Tibial nerve (tissue), 4 donors: ENCODE measurements at regions not wholly inside any gene's neighbourhood (a gene's known extent, or its start where the extent isn't known, plus 50 kb on each side); places are given as distances from the start of the nearest gene placed in this dataset.

Experiments
- DNase-seq, 2 donors: peaks; one replicate each; pipeline ENCODE4 v3.0.0-alpha.2; 2019; ENCODE audit warnings: low spot score in 2 of 2
- H3K27ac ChIP-seq, 4 donors: fragments of 200-600 bp; sonication (generic) in 3 of 4; one replicate each; pipeline ENCODE4 v1.5.1; 2017 to 2019; ENCODE audit warnings: mild to moderate bottlenecking in 1 of 4
- H3K27me3 ChIP-seq, 2 donors: fragments of 200-600 bp; sonication (generic) in 1 of 2; one replicate each; pipeline versions ENCODE4 v1.5.1 to v1.6.0; 2017 to 2019
- H3K36me3 ChIP-seq, 3 donors: fragments of 200-600 bp; sonication (generic); one replicate each; pipeline ENCODE4 v1.5.1; 2018 to 2019
- H3K4me1 ChIP-seq, 4 donors: fragments of 200-600 bp; sonication (generic) in 3 of 4; one replicate each; pipeline ENCODE4 v1.5.1; 2017 to 2019
- H3K4me3 ChIP-seq, 4 donors: fragments of 200-600 bp; sonication (generic) in 3 of 4; one replicate each; pipeline ENCODE4 v1.5.1; 2017 to 2019; ENCODE audit warnings: mild to moderate bottlenecking in 1 of 4, moderate library complexity in 1 of 4
- H3K9me3 ChIP-seq, 4 donors: fragments of 200-600 bp; sonication (generic) in 3 of 4; one replicate each; pipeline ENCODE4 v1.5.1; 2017 to 2019
- EP300 ChIP-seq, 2 donors: sonication (generic); formaldehyde crosslinking; IDR thresholded peaks; one replicate each; pipeline ENCODE4 v1.6.1; 2017; ENCODE audit warnings: antibody characterized with exemption in 2 of 2, mild to moderate bottlenecking in 1 of 2
- POLR2A ChIP-seq, 2 donors: fragments of 450-650 bp; IDR thresholded peaks; one replicate each; pipeline ENCODE4 v1.6.1; 2017; ENCODE audit warnings: antibody characterized with exemption in 2 of 2, mild to moderate bottlenecking in 2 of 2, moderate library complexity in 2 of 2
- whole genome bisulfite sequencing, 2 donors: methylation state at CpG; one replicate each; pipeline ENCODE4 v1.1.5; 2018; 5-methylcytosine and 5-hydroxymethylcytosine counted together
- TF ChIP-seq, protein P1 (sequence below), 5 experiments: fragments of 200-600 bp in 3 of 5; fragments of 450-650 bp in 2 of 5; sonication (generic) in 3 of 5; IDR thresholded peaks; one replicate each; pipeline ENCODE4 v1.5.1; 2016 to 2019; ENCODE audit warnings: antibody characterized with exemption in 5 of 5, mild to moderate bottlenecking in 3 of 5, moderate library complexity in 2 of 5

DNA sequence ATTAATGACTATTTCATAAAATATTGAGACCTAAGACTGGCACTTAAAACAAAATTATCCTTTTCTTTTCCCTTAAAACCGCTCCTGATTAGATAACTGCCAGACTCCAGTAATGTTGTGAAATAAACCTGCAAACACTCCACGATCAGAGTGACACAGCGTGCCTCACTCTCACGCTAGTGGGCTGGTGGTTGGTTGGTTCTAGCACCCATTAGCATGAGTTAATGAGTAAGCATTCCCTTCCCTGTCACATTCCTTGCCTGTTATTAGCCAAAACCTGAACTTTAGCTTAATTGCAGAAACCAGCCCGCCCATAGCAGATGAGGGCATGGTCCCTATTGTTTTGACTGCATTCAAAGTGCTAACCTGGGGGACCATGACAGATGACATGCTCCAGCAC, 193.4 kb downstream of the CD83 start:
- H3K27me3 ChIP-seq: no peaks in the 10 kb centered on the region
- no peaks in the 10 kb centered on the region for H3K36me3 ChIP-seq
- no peak overlapping the region for H3K27ac ChIP-seq
- H3K4me1 ChIP-seq: no peaks in the 10 kb centered on the region
- DNase-seq: no peak
- WGBS, 2 donors: 84 to 89% methylated on average over 5 of the region's 5 CpGs
- no peak overlapping the region for H3K4me3 ChIP-seq
- no peaks in the 10 kb centered on the region for H3K9me3 ChIP-seq
- TF ChIP-seq, protein P1, sequence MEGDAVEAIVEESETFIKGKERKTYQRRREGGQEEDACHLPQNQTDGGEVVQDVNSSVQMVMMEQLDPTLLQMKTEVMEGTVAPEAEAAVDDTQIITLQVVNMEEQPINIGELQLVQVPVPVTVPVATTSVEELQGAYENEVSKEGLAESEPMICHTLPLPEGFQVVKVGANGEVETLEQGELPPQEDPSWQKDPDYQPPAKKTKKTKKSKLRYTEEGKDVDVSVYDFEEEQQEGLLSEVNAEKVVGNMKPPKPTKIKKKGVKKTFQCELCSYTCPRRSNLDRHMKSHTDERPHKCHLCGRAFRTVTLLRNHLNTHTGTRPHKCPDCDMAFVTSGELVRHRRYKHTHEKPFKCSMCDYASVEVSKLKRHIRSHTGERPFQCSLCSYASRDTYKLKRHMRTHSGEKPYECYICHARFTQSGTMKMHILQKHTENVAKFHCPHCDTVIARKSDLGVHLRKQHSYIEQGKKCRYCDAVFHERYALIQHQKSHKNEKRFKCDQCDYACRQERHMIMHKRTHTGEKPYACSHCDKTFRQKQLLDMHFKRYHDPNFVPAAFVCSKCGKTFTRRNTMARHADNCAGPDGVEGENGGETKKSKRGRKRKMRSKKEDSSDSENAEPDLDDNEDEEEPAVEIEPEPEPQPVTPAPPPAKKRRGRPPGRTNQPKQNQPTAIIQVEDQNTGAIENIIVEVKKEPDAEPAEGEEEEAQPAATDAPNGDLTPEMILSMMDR (IDR thresholded peaks at IDR 0.05): no peak
- TF ChIP-seq EP300 (IDR thresholded peaks at IDR 0.05) (no peak), POLR2A (IDR thresholded peaks at IDR 0.05) (no peak)

DNA sequence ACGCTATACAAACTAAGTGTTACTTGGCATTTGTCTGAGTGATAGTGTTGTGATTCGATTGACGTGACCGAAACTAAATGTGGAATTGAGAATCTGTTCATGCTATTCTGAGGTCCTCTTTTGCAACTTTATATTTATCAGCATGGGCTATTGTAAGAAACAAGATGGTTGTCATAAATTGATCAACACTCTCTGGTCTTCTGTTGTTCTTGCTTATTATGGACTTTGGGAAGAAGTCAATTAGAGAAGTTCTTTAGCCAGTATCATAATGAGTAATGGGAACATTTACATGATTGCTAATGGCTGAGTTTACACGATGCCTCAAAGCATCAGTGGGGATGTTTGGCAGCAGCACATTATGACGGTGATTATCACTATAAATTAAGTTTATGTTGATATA, 195.0 kb downstream of the CD83 start:
- TF ChIP-seq POLR2A (IDR thresholded peaks at IDR 0.05): no peak
- TF ChIP-seq, protein P1 (IDR thresholded peaks at IDR 0.05): no peak
- TF ChIP-seq EP300 (IDR thresholded peaks at IDR 0.05): no peak
- no peak for DNase-seq
- H3K36me3 ChIP-seq: no peaks in the 10 kb centered on the region
- WGBS, 2 donors: 82 to 89% methylated on average over 6 of the region's 6 CpGs
- no peak overlapping the region for H3K27ac ChIP-seq
- H3K27me3 ChIP-seq: no peaks in the 10 kb centered on the region
- no peak overlapping the region for H3K4me3 ChIP-seq
- H3K9me3 ChIP-seq: no peaks in the 10 kb centered on the region
- H3K4me1 ChIP-seq: no peaks in the 10 kb centered on the region

DNA sequence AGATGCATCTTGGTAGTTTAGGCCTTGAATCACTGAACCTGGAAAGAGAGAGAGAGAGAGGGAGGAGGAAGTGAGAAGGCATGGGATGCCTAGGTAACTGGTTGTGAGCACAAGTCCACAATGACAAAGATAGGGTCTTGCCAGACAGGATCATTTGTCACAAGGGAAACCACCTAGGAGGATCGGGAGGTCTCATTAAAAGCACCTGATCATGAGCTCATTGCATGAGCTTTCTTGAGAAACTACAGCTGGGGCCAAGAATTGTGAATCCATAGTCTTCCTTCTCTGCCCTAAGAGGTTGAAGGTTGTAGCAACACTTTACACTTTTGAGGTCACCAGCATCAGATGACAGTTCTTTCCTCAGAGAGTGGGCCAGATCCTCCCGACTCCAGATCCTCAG, 195.7 kb downstream of the CD83 start:
- Histone ChIP-seq H3K9me3 (no peaks in the 10 kb centered on the region), H3K4me1 (no peaks in the 10 kb centered on the region), H3K36me3 (no peaks in the 10 kb centered on the region), H3K4me3 (no peak overlapping the region), H3K27me3 (no peaks in the 10 kb centered on the region), H3K27ac (no peak overlapping the region)
- no peak for DNase-seq
- TF ChIP-seq, protein P1 (IDR thresholded peaks at IDR 0.05): no peak
- TF ChIP-seq POLR2A (IDR thresholded peaks at IDR 0.05) (no peak), EP300 (IDR thresholded peaks at IDR 0.05) (no peak)
- 80 to 91% methylated on average over 2 of the region's 2 CpGs for WGBS, 2 donors

DNA sequence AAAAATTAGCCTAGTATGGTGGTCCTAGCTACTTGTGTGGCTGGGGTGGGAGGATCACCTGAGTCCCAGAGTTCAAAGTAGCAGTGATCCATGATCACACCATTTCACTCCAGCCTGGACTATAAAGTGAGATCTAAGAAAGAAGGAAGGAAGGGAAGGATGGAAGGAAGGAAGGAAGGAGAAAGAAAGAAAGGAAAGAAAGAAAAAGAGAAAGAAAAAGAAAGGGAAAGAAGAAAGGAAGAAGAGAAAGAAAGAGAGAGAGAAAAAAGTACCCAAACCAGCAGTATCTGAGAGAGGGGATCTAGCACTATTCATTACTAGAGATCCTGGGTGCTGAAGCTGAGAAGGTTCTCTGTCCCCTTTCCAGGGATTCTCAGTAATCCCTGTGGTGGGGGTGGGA, 197.8 kb downstream of the CD83 start:
- no peak overlapping the region for H3K27ac ChIP-seq
- no peaks in the 10 kb centered on the region for H3K27me3 ChIP-seq
- no peaks in the 10 kb centered on the region for H3K36me3 ChIP-seq
- TF ChIP-seq EP300 (IDR thresholded peaks at IDR 0.05): no peak
- no peak for TF ChIP-seq POLR2A (IDR thresholded peaks at IDR 0.05)
- TF ChIP-seq, protein P1 (IDR thresholded peaks at IDR 0.05): no peak
- no peaks in the 10 kb centered on the region for H3K9me3 ChIP-seq
- H3K4me1 ChIP-seq: no peaks in the 10 kb centered on the region
- no peak for DNase-seq
- H3K4me3 ChIP-seq: no peak overlapping the region

DNA sequence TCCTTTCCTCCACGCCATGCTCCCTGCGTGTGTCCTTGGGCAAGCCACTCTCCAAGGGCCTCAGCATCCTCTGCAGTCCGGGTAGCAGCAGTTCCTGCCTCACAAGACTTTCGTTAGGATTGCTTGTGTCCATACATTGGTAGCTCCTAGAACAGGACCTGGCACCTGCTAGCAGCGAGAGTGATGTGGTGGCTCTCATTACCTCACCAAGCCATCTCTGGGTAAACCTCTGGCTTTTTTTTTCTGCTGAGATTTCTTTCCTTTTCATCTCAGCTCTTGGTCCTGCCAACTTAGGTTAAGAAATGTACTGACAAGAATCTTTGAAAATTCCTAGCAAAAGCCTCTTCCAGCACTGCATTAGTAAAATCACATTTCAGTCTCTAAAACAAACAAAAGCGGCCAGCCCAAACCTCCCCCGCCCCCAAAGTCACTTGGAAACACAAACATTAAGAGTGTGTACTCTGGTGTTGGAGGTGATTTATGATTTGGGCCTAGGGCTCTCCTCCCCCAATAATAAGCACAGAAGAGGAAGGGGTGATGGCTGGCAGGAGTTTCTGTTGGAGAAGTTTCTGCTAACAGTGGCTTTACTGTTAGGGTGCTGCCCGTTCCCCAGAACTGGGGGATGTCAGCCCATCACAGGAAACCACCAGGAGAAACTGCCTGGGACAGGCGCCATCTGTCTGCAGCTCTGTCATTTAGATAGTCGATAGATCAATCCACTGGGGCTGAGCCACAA, 199.2 kb downstream of the CD83 start:
- Histone ChIP-seq H3K4me1 (no peaks in the 10 kb centered on the region), H3K27ac (no peak overlapping the region), H3K9me3 (no peaks in the 10 kb centered on the region), H3K27me3 (no peaks in the 10 kb centered on the region), H3K4me3 (no peak overlapping the region), H3K36me3 (no peaks in the 10 kb centered on the region)
- WGBS, 2 donors: 53 to 63% methylated on average over 10 of the region's 10 CpGs
- no peak for TF ChIP-seq POLR2A (IDR thresholded peaks at IDR 0.05)
- DNase-seq: no peak
